Activated gamma-delta T cell (primary cell): ENCODE measurements at regions not wholly inside any gene's neighbourhood (a gene's known extent, or its start where the extent isn't known, plus 50 kb on each side); places are given as distances from the start of the nearest gene placed in this dataset.
"Not testable (repeated sequence)": the region's sequence is repeated elsewhere in the genome, so short reads cannot be mapped to it uniquely, and the experiment has no call there.

Experiments used
- DNase-seq: peaks from one replicate; lab custom pipeline; 2025; lab: John Stamatoyannopoulos, UW

DNA sequence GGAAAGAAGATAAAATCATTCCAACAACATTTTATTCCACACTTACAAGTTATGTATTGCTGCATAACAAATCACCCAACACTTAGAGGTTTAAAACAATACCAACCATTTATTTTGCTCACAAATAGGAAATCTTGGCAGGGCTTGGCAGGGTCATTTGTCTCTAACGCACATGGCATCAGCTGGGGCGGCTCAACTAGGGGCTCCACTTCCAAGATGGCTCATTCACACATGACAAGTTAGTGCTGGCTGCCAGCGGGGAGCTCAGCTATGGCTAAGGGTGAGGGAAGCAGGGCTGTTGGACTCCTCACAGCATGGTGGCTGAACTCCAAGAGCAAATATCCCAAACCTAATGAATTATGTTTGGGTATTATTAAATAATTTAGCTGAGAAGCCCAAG is 377.0 kb downstream of the ZNF674 start:
- DNase-seq, result no peak

GRCh38 chrX:46165866-46166265 is 379.4 kb downstream of the ZNF674 start:
- DNase-seq, result no peak

- DNase-seq, result no peak
Observed at GRCh38 chrX:46165411-46165810, 379.8 kb downstream of the ZNF674 start.

DNA sequence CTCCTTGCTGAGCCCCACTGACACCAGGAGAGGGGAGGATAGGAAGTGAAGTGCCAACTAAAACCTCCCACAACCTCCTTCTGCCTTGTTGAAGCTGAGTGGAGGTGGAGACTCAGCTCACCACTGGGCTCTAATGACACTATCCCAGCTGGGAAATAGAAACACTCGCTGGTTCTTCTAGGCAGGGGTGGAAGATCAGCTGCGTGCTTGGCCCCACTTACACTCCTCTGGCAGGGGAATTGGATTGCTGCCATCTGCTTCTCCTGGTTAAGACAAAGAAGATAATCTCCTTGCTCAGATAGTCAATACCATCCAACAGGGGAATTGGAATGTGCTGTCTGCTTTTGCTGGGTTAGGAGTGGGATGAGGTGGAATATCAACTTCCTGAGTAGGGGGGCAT is 392.5 kb downstream of the ZNF674 start:
- no peak for DNase-seq

DNA sequence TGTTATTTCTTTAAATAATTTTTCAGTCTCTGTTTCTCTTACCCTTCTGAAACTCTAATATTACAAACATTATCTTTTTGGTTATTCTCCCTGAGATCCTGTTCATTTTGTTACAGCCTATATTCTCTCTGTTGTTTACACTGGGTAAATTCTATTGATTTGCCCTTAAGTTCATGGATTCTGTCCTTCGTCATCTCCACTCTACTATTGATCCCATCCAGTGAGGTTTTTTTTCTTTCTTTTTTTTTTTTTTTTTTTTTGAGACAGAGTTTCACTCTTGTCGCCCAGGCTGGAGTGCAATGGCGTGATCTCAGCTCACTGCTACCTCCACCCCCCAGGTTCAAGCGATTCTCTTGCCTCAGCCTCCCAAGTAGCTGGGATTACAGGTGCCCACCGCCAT is 393.9 kb downstream of the ZNF674 start:
- DNase-seq, result not testable (repeated sequence)

DNA sequence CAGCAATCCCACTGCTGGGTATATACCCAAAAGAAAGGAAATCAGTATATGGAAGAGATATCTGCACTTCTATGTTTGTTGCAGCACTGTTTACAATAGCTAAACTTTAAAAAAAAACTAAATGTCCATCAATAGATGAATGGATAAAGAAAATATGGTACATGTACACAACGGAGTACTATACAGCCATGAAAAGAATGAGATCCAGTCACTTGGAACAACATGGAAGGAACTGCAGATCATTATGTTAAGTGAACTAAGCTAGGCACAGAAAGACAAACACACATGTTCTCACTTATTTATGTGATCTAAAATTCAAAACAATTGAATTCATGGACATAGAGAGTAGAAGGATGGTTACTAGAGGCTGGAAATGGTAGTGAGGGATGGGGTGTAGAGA is 400.7 kb downstream of the ZNF674 start:
- no peak for DNase-seq

DNA sequence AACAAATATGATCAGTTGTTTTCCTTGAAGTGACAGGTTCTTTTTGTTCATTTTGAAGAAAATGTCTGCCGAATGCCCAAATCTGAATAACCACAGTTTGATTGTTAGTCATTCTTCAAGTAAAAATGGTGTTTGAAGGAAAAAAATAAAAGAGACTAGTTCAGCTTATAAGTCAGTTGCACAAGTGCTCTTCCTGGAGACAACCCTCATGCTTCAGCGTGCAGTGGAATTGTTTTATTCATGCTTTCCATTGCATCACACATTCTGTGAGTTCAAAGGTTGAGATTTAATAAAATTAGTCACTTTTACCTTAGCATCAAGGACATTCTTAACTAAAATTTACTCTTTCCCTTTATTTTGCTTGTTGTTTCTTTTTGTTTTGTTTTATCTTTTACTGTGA is 404.9 kb downstream of the ZNF674 start:
- DNase-seq, result no peak

DNA sequence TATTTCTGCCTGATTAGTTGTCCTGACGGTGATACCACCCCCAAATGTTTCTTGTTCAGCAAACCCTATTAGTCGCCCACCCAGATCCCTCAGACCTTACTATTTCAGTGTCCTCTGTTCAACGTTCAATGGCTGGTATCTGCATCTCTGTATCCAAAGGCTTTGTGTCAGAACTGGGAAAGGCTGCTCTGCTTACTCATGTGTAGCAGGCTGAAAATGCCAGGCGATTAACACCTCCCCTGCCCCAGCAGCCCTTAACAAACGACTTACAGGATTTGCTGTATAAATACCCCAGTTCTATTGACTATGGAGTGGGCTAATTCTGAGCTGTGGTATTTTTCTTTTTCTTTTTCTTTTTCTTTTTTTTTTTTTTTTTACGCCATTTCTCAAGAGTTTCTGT is 415.0 kb downstream of the ZNF674 start:
- DNase-seq, result no peak

- no peak for DNase-seq
Observed at GRCh38 chrX:46125111-46125510, 420.1 kb downstream of the ZNF674 start.

GRCh38 chrX:46117234-46117633 is 428.0 kb downstream of the ZNF674 start:
- no peak for DNase-seq

DNA sequence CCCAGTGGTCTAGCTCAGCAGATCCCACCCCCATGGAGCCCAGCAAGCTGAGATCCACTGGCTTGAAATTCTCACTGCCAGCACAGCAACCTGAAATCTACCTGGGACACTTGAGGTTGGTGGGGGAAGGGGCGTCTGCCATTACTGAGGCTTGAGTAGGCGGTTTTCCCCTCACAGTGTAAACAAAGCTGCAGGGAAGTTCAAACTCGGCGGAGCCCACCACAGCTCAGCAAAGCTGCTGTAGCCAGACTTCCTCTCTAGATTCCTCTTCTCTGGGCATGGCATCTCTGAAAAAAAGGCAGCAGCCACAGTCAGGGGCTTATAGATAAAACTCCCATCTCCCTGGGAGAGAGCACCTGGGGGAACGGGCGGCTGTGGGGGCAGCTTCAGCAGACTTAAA is 457.9 kb downstream of the ZNF674 start:
- not testable (repeated sequence) for DNase-seq

- DNase-seq, result not testable (repeated sequence)
Observed at GRCh38 chrX:46080121-46080520, 465.1 kb downstream of the ZNF674 start.

DNA sequence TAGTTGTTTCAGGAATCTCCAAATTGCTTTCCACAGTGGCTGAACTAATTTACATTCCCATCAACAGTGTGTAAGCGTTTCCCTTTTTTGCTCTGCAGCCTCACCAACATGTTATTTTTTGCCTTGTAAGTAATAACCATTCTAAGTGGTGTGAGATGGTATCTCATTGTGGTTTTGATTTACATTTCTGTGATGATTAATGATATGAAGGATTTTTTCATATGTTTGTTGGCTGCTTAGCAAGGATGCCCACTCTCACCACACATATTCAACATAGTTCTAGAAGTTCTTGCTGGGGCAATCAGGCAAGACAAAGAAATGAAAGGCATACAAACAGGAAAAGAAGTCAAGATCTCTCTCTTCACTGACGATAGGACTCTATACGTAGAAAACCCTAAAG is 472.4 kb downstream of the ZNF674 start:
- no peak for DNase-seq

DNA sequence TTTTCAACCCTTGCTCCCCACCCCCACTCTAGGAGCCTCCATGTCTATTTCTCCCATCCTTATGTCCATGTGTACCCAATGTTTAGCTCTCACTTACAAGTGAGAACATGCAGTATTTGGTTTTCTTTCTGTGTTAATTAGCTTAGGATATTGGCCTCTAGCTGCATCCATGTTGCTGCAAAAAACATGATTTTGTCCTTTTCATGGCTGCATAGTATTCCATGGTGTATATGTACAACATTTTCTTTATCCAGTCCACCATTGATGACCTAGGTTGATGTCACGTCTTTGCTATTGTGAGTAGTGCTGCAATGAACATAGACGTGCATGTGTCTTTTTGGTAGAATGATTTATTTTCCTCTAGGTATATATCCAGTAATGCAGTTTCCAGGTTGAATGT is 472.8 kb downstream of the ZNF674 start:
- DNase-seq, result no peak

- no peak for DNase-seq
Observed at GRCh38 chrX:46070421-46070820, 474.8 kb downstream of the ZNF674 start.

DNA sequence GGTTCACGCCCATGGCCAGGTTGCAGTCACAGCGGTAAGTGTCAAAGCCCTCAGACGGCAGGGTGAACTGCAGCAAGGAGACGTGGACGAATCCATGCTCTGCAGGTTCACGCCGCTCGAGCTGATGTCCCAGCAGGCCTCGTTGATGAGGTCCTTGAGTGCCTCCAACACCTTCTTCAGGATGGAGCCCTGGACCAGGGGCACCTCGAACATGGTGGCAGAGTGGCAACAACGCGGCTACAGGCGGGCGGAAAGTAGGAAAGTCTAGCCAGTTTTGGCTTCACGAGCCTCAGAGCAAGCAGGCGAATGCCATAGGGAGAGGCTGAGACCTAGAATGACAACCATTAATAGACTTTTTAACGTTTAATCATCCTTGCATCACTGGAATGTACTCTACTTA is 485.9 kb downstream of the ZNF674 start:
- no peak for DNase-seq

GRCh38 chrX:46044486-46044885 is 500.7 kb downstream of the ZNF674 start:
- DNase-seq, result no peak

- no peak for DNase-seq
Observed at GRCh38 chrX:46040001-46040400, 505.2 kb downstream of the ZNF674 start.

DNA sequence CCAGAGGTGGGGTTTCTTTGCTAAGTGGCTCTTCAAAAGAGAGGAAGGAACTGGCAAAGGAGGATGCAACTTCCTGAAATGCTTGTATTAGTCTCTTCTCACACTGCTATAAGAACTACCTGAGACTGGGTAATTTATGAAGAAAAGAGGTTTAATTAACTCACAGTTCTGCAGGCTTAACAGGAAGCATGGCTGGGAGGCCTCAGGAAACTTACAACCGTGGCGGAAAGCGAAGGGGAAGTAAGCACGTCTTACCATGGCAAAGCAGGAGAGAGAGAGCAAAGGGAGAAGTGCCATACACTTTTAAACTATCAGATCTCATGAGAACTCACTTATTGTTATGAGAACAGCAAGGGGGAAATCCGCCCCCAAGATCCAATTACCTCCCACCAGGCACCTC is 505.7 kb downstream of the ZNF674 start:
- DNase-seq, result no peak

DNA sequence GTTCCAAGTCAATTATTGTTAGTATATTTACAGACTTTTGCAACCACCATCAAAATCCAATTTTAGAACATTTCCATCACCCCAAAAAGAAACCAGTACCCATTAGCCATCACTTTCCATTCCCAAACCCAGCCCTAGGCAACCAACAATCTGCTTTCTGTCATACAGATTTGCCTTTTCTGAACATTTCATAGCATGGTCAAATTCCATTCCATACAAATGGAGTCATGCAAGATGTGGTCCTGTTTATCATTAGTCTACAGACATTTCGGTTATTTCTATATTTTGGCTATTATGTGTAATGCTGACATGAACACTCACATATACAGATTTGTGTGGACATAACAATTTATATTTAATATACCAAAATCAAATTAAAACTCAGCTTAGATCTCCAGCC is 508.7 kb downstream of the ZNF674 start:
- DNase-seq, result no peak

DNA sequence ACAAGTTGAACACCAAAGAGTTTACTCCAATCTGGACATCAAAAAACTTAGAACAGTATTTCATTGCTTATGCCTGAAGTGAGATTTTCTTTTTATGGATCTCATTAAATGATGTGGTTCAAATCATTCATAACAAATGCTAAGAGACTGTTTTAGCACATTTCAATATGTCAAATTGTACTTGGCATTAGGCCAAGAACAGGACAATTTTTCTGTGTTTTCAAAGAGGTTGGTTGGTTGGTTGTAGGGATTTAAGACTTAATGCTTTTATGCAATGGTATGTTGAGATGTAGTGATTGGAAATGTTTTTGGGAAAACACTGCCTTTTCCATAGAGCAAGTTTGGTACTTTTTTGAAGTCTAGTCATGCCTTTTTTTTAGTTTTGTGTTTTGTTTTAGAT is 510.4 kb downstream of the ZNF674 start:
- DNase-seq, result no peak

DNA sequence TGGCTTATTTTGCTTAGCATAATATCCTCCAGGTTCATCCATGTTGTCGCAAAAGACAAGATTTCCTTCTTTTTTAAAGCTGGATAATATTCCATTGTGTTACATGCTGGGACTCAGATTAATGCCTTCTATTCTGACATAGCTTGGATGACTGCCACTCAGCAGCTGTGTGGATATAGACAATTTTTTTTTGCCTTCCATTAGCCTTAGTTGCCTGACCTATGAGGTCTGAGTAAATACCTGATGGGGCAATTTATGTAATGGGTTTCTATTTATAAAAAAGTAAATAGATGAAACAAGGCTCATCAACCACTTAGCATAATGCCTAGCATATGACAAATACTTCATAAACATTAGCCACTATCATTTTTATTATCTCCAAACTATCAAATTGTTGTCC is 515.4 kb downstream of the ZNF674 start:
- DNase-seq, result no peak

GRCh38 chrX:46016296-46016695 is 528.9 kb downstream of the ZNF674 start:
- no peak for DNase-seq

DNA sequence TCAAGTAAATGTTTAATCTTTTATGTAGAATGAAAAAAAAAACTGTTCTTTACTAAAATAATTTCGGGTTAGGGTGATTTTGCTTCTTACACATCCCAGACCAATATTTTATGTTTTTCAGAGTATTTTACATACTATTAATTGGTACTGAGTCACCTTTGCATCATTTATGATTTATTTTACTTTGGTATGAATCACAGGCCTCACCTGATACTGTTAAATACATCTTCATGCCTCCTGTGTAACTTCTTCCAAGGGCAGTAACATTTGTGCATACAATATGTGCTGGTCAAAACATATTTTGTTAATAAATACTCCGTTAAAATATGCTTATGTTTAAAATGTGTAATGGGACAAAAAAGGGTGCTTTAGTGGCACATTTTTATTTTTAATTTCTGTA is 529.6 kb downstream of the ZNF674 start:
- DNase-seq, result no peak
